BLaER1 (cell line): ENCODE measurements at regions not wholly inside any gene's neighbourhood (a gene's known extent, or its start where the extent isn't known, plus 50 kb on each side); places are given as distances from the start of the nearest gene placed in this dataset.

Experiments
- H3K27ac ChIP-seq: shearing (Covaris generic); formaldehyde crosslinking; 2 replicates; pipeline ENCODE4 v1.8.1; 2022
- H3K27me3 ChIP-seq: shearing (Covaris generic); formaldehyde crosslinking; 2 replicates; pipeline ENCODE4 v1.8.1; 2022
- H3K36me3 ChIP-seq: shearing (Covaris generic); formaldehyde crosslinking; 2 replicates; pipeline ENCODE4 v1.8.1; 2022
- H3K4me1 ChIP-seq: shearing (Covaris generic); formaldehyde crosslinking; 2 replicates; pipeline ENCODE4 v1.8.1; 2022
- H3K4me2 ChIP-seq: shearing (Covaris generic); formaldehyde crosslinking; 2 replicates; pipeline ENCODE4 v1.8.1; 2022
- H3K4me3 ChIP-seq: shearing (Covaris generic); formaldehyde crosslinking; 2 replicates; pipeline ENCODE4 v1.8.1; 2022
- H3K9ac ChIP-seq: shearing (Covaris generic); formaldehyde crosslinking; 2 replicates; pipeline ENCODE4 v1.8.1; 2022
- H3K9me3 ChIP-seq: shearing (Covaris generic); formaldehyde crosslinking; 2 replicates; pipeline ENCODE4 v1.8.1; 2022
- H4K20me1 ChIP-seq: shearing (Covaris generic); formaldehyde crosslinking; 2 replicates; pipeline ENCODE4 v1.8.1; 2022
- Cebpa-rat ChIP-seq: shearing (Covaris generic); IDR thresholded peaks from 2 replicates; pipeline ENCODE4 v1.8.1; 2022

DNA sequence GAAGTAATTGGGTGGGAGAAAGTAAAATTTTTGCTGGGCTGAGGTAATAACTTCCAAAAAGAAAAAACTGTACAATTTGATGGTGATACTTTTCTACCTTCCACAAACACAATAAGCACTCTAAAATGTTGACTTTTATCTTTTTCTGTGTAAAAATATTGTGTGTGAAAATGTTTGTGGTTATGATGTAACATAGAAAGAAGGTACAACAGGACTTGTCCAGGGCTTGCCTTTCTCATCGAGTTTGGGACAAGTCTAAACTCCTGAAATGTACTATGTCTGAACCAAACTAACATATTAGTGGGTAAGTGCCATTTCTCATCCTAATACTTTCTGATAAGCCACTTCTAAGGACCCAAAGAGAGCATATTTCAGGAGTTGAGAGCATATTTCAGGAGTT lies 174.2 kb upstream of the PDGFD start:
- peaks cover 34% of the 10 kb centered on the region for H3K9me3 ChIP-seq
- peak overlapping the region; percentile 63; the same call in 1 of the 2 replicates for H3K4me2 ChIP-seq
- no peak overlapping the region for H3K27ac ChIP-seq
- peaks cover 22% of the 10 kb centered on the region for H3K4me1 ChIP-seq
- 0 out of 2 replicates have a peak overlapping the region, but pooled peaks have one; percentile 16 for H3K4me3 ChIP-seq
- H4K20me1 ChIP-seq, result no peaks in the 10 kb centered on the region
- TF ChIP-seq Cebpa-rat, result no peak
- no peak overlapping the region for H3K9ac ChIP-seq
- no peaks in the 10 kb centered on the region for H3K36me3 ChIP-seq
- H3K27me3 ChIP-seq, result no peaks in the 10 kb centered on the region

DNA sequence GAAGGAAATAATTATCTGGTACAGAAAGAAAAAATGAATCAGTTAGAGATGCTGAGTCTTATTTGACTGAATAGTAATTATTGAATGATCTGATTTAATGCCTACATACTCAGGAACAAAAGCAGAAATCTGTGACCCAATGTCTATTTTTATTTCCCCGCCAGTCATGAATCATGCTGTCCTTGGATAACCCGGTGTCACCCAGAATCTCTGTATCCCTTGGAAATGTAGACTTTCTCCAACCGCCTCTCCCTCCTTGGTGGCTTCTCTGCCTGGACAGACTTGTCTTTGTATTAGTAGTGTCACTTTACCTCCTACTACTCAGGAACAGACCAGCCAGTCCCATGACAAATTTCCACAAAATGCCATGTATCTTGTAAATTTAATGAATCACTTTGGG lies 173.3 kb upstream of the PDGFD start:
- no peak overlapping the region for H3K27ac ChIP-seq
- H3K36me3 ChIP-seq, result no peaks in the 10 kb centered on the region
- H3K4me3 ChIP-seq, result no peak overlapping the region
- no peaks in the 10 kb centered on the region for H4K20me1 ChIP-seq
- H3K4me1 ChIP-seq, result peaks cover 22% of the 10 kb centered on the region
- no peak overlapping the region for H3K9ac ChIP-seq
- no peak for TF ChIP-seq Cebpa-rat
- H3K27me3 ChIP-seq, result no peaks in the 10 kb centered on the region
- H3K9me3 ChIP-seq, result peaks cover 34% of the 10 kb centered on the region
- H3K4me2 ChIP-seq, result no peak overlapping the region

DNA sequence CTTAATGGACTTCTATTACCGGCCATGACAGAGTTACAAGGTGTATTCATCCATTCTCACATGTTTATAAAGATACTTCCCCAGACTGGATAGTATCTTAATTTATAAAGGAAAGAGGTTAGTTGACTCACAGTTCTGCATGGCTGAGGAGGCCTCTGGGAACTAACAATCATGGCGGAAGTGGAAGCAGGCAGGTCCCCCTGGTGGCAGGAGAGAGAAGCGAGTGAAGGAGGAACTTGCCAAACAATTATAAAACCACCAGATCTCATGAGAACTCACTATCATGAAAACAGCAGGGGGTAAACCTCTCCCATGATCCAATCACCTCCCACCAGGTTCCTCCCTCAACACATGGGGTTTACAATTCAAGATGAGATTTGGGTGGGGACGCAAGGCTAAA lies 170.0 kb upstream of the PDGFD start:
- H3K27me3 ChIP-seq, result no peaks in the 10 kb centered on the region
- peaks cover 32% of the 10 kb centered on the region for H3K9me3 ChIP-seq

DNA sequence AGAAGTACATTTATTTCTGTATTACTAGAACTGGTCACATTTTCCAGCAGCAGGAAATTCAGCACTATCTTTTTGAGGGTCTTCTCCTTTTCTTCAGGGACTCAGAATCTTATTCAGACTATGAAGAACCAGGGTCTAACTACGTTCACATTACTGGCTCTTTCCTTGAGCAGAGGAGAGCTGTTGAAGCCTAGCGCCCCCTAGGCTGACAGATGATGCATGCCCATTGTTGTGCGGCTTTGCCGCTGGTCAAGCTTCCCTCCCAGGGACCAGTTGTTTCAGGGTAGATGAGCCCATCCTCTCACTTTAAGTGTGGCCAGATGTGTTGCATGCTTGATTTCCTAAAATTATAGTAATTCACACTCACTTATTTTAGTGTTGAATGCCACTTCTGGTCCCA lies 168.2 kb upstream of the PDGFD start:
- no peak overlapping the region for H3K4me2 ChIP-seq
- no peak for TF ChIP-seq Cebpa-rat
- no peaks in the 10 kb centered on the region for H3K27me3 ChIP-seq
- no peaks in the 10 kb centered on the region for H4K20me1 ChIP-seq
- peaks cover 14% of the 10 kb centered on the region for H3K9me3 ChIP-seq
- H3K9ac ChIP-seq, result no peak overlapping the region
- no peaks in the 10 kb centered on the region for H3K36me3 ChIP-seq
- no peak overlapping the region for H3K27ac ChIP-seq
- no peak overlapping the region for H3K4me3 ChIP-seq
- no peaks in the 10 kb centered on the region for H3K4me1 ChIP-seq

More for the DNA sequence above, 170.0 kb upstream of the PDGFD start:
- no peak overlapping the region for H3K9ac ChIP-seq
- peaks cover 9% of the 10 kb centered on the region for H3K4me1 ChIP-seq
- H4K20me1 ChIP-seq, result no peaks in the 10 kb centered on the region
- H3K4me3 ChIP-seq, result no peak overlapping the region
- H3K36me3 ChIP-seq, result no peaks in the 10 kb centered on the region
- no peak for TF ChIP-seq Cebpa-rat
- H3K27ac ChIP-seq, result no peak overlapping the region
- no peak overlapping the region for H3K4me2 ChIP-seq

DNA sequence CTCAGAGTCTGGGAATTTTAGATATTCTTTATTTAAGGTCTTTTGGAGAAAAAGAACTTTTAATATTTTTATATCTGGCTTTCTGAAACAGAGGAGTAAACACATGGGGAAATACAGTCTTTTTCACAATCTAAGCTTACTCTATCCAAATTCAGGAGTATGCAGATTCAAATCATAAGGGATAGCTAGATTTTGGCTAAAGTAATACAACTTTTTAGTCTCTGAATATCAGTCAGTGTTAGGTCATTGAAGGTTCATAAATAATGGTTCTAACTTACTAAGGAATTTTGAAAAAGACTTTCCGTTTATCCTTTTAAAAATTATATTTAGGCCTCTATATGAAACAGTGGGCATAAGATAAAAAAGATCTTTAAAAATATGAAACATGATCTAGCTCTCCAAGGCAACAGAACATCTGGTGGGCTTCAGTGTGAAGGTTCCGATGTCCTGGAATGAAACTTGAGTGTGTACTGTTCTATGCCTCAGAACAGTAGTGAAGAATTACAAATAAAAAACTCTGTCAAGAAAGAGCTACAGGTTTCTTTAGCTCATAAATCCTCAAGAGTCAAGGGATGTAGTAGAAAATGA lies 165.2 kb upstream of the PDGFD start:
- Histone ChIP-seq H3K27ac (no peak overlapping the region), H3K4me2 (no peak overlapping the region)

DNA sequence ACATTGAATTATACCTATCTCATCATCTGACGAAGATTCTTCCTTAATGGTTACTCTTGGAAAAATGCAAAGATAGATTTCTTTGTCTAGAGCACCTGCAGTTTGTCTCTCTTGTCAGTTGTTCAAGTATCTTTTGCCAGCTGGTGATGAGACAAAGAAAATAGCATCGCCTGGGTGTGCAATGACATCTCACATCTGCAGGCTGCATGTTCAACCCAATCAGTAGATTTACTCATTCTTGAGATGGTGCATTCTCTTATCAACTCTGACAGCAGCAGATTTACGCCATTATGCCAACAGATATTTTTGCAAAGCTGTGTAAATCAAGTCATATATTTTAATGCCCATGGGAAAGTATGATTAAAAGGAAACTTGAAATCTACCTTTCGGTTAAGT lies 164.6 kb upstream of the PDGFD start:
- Histone ChIP-seq H3K4me3 (no peak overlapping the region), H3K9me3 (peaks cover under 1% of the 10 kb centered on the region; the same call in 1 of the 2 replicates), H3K4me2 (no peak overlapping the region), H4K20me1 (no peaks in the 10 kb centered on the region), H3K9ac (no peak overlapping the region), H3K27me3 (no peaks in the 10 kb centered on the region), H3K36me3 (no peaks in the 10 kb centered on the region), H3K4me1 (no peaks in the 10 kb centered on the region), H3K27ac (no peak overlapping the region)
- no peak for TF ChIP-seq Cebpa-rat

More for the DNA sequence above, 165.2 kb upstream of the PDGFD start:
- Histone ChIP-seq H3K4me1 (no peaks in the 10 kb centered on the region), H3K9ac (no peak overlapping the region), H3K27me3 (no peaks in the 10 kb centered on the region), H3K36me3 (no peaks in the 10 kb centered on the region), H4K20me1 (no peaks in the 10 kb centered on the region), H3K9me3 (peaks cover 6% of the 10 kb centered on the region; the same call in 1 of the 2 replicates), H3K4me3 (no peak overlapping the region)
- TF ChIP-seq Cebpa-rat, result no peak

DNA sequence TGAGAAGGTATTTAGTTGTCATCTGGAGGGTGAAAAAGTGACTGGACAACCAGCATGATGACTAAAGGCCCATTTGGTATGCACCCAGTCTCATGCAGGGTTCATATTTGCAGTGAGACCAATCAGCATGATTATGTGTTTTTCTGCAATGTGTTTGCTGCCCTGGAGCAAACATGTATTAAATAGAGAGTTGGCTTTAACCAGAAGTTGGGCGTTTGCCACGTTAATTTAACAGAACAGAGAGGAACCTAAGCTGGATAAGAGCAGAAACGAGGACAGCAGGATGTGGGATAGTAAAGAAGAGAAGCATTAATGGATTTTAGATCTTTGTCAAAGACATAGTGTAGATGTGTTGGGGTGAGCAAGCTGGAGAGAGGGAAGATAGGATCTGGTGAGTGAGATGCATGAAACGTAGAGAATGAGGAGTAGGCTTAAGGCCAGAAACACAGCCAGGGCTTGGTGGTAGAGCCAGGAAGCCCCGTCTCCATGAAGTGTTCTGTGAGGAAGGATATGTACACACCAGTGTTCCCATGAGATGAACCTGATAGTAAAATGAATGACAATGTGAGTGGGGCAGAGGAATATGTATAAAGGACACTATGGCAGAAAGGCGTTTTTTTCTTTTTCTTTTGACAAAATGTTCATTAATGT lies 164.0 kb upstream of the PDGFD start:
- no peaks in the 10 kb centered on the region for H3K27me3 ChIP-seq
- H3K9me3 ChIP-seq, result no peaks in the 10 kb centered on the region
- H3K9ac ChIP-seq, result no peak overlapping the region
- H4K20me1 ChIP-seq, result no peaks in the 10 kb centered on the region
- H3K4me2 ChIP-seq, result no peak overlapping the region
- TF ChIP-seq Cebpa-rat, result no peak
- H3K36me3 ChIP-seq, result no peaks in the 10 kb centered on the region
- no peaks in the 10 kb centered on the region for H3K4me1 ChIP-seq
- H3K4me3 ChIP-seq, result no peak overlapping the region
- no peak overlapping the region for H3K27ac ChIP-seq

DNA sequence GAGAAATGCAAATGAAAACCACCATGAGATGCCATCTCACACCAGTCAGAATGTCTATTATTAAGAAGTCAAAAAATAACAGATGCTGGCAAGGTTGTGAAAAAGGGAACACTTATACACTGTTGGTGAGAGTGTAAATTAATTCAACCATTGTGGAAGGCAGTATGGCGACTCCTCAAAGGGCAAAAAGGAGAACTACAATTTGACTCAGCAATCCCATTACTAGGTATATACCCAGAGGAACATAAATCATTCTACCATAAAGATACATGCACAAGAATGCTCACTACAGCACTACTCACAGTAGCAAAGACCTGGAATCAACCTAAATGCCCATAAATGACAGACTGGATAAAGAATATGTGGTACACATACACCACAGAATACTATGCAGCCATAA lies 161.1 kb upstream of the PDGFD start:
- Histone ChIP-seq H3K36me3 (no peaks in the 10 kb centered on the region), H3K4me3 (no peak overlapping the region), H3K4me2 (no peak overlapping the region), H3K9ac (no peak overlapping the region), H3K27me3 (no peaks in the 10 kb centered on the region), H3K9me3 (no peaks in the 10 kb centered on the region), H3K4me1 (no peaks in the 10 kb centered on the region), H3K27ac (no peak overlapping the region), H4K20me1 (no peaks in the 10 kb centered on the region)
- TF ChIP-seq Cebpa-rat, result no peak

DNA sequence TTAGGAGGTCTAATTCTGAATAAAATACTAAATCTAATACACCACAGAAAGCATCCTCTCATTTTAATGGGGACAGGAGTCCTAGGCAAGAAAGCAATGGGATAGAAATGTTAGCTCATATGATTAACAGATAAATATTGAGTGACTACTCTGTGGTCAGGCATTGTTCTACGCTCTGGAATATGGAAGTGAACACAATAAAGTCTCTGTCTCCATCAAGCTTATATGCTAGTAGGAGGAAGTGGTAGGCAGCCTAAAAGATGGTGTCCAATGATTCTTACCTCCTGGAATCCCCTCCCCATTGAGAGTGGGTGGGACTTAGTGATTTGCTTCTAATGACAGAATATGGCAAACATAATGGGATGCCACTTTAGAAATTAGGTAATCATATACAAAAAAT lies 160.3 kb upstream of the PDGFD start:
- no peaks in the 10 kb centered on the region for H3K27me3 ChIP-seq
- H3K4me3 ChIP-seq, result no peak overlapping the region
- no peaks in the 10 kb centered on the region for H3K4me1 ChIP-seq
- no peak overlapping the region for H3K27ac ChIP-seq
- TF ChIP-seq Cebpa-rat, result no peak
- no peaks in the 10 kb centered on the region for H3K36me3 ChIP-seq
- no peak overlapping the region for H3K4me2 ChIP-seq
- no peaks in the 10 kb centered on the region for H4K20me1 ChIP-seq
- no peaks in the 10 kb centered on the region for H3K9me3 ChIP-seq
- H3K9ac ChIP-seq, result no peak overlapping the region

DNA sequence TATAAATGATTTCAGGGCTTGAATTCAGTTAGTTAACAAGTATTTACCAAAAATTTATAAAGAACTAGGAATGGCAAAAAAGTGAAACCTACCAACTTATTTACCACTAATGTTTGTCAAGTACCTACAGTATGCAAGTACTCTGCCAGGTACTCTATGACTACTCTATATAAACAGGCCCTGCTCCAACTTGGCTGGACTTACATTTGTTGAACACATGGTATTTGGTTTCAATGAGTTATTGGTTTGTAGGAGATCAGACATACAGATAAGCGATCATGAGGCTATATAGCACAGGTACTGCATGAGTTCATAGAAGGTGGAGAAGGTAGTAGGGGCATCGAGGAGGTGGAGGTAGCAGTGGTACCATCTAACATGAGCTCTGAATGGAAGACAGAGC lies 159.9 kb upstream of the PDGFD start:
- Histone ChIP-seq H3K4me1 (no peaks in the 10 kb centered on the region), H3K4me3 (no peak overlapping the region), H3K4me2 (no peak overlapping the region), H3K27ac (no peak overlapping the region), H4K20me1 (no peaks in the 10 kb centered on the region), H3K9ac (no peak overlapping the region), H3K27me3 (no peaks in the 10 kb centered on the region), H3K36me3 (no peaks in the 10 kb centered on the region), H3K9me3 (no peaks in the 10 kb centered on the region)
- TF ChIP-seq Cebpa-rat, result no peak
